Ovary (tissue), 3 donors: ENCODE measurements at regions not wholly inside any gene's neighbourhood (a gene's known extent, or its start where the extent isn't known, plus 50 kb on each side); places are given as distances from the start of the nearest gene placed in this dataset.

Experiments used
- EP300 ChIP-seq: sonication (generic); formaldehyde crosslinking; IDR thresholded peaks from one replicate; pipeline ENCODE4 v1.6.1; 2017; ENCODE audit warnings: antibody characterized with exemption
- POLR2A ChIP-seq: fragments of 450-650 bp; IDR thresholded peaks from one replicate; pipeline ENCODE4 v1.6.1; 2017; ENCODE audit warnings: antibody characterized with exemption, mild to moderate bottlenecking, moderate library complexity
- TF ChIP-seq, protein P1 (sequence below), 3 donors: fragments of 450-650 bp in 2 of 3; fragments of 200-600 bp in 1 of 3; IDR thresholded peaks; one replicate each; pipeline versions ENCODE4 v1.5.1 to v1.8.0; 2016 to 2022; ENCODE audit warnings: antibody characterized with exemption in 3 of 3, mild to moderate bottlenecking in 1 of 3
- donor health status: DM: no; HTN: no; CAD: no.

- TF ChIP-seq POLR2A (no peak), EP300 (no peak)
- TF ChIP-seq, protein P1, sequence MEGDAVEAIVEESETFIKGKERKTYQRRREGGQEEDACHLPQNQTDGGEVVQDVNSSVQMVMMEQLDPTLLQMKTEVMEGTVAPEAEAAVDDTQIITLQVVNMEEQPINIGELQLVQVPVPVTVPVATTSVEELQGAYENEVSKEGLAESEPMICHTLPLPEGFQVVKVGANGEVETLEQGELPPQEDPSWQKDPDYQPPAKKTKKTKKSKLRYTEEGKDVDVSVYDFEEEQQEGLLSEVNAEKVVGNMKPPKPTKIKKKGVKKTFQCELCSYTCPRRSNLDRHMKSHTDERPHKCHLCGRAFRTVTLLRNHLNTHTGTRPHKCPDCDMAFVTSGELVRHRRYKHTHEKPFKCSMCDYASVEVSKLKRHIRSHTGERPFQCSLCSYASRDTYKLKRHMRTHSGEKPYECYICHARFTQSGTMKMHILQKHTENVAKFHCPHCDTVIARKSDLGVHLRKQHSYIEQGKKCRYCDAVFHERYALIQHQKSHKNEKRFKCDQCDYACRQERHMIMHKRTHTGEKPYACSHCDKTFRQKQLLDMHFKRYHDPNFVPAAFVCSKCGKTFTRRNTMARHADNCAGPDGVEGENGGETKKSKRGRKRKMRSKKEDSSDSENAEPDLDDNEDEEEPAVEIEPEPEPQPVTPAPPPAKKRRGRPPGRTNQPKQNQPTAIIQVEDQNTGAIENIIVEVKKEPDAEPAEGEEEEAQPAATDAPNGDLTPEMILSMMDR (IDR thresholded peaks at IDR 0.05), result no peak
These were observed 82.2 kb upstream of the LMO4 start for GRCh38 chr1:87246436-87246835.
